Medulla oblongata (tissue), 1 donor: ENCODE measurements at regions not wholly inside any gene's neighbourhood (a gene's known extent, or its start where the extent isn't known, plus 50 kb on each side); places are given as distances from the start of the nearest gene placed in this dataset.

Experiments
- DNase-seq: peaks from one replicate; pipeline ENCODE4 v3.0.0-alpha.2; 2015; ENCODE audit errors: extremely low spot score

DNA sequence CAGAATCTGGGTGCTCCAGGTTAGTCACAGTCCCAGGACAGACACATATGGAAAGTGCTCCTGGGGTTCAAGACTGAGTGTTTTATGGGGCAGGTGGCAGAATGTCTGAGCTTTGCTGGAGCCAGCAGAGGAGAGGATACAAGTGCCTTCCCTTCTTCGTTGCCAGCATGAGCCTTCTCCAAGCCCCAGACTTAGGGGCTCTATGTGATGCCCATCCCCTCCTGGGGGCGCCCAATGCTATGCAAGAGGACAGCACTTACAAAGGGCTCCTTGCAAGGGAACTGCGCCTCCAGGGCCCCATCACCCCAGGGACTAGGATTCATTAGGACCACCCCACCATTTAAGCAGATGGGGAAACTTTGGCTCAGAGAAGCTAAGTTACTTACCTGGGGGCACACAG is 581.9 kb downstream of the BUD13 start:
- DNase-seq = no peak

DNA sequence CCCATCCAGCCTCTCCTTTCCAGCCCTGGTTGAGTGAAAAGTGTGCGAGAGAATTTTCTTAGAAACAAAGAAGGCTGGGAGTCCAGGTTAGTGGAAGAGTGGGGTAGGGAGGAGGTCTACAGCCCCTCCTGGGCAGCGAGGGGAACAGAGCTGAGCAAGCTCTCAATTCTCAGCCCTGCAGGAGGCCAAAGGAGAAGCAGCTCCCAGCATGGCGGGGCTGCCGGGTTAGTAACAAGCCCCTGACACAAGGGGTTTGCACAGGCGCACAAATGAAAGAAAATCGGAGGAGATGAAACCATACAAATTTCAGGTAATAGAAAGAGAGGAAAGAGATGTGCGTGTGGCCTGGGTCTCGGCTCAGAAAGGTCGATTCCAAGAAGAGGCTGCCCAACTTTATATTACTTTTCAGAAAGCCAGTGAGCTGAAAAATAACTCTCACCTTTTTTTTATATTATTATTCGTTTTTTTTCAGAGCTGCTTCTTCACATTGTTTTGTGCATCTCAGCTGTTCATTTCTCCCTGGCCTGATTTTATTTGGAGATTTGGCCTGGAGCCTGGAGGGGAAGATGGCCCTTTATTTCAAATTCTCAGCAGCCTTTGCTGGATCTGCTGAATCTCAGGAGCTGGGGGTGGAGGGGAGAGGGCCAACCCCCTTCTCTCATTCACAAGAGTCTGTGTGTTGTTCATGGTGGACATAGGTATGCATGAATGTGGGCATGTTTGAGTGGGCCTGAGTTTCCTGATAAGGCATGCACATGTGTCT is 583.2 kb downstream of the BUD13 start:
- no peak for DNase-seq

DNA sequence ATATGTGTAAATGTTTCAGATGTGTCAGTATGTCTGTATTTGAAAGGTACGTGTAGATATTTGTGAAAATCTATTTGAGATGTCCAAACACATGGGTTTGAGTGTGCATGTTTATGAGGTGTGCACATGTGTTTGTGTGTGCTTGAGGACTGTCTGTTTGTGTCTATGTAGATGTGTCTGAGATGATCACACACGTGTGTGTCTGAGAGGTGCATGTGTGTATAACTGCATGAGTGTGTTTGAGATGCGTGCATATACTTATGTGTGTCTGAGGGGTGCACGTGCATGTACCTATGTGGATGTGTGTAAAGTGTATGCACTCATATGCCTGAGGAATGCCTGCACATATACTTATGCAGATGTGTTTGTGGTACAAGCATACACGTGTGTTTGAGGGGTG is 584.4 kb downstream of the BUD13 start:
- DNase-seq = no peak

DNA sequence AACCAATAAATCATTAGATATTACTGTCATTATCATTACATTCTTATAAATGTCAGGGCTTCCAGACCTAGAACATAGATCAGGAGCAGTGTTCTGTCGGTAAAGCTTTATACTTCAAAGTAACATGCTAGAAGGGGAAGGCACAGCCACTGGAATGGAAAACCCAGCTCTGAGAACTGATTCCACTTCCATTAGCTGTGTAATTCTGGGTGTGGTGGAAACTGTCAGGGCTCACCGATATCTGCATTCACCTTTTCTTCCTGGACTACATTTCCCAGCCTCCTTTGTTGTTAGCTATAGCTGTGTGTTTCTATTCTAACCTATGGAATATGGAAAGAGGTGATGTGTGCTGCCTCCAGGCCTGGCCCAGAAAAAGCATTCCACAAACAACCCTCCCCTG is 585.8 kb downstream of the BUD13 start:
- no peak for DNase-seq

DNA sequence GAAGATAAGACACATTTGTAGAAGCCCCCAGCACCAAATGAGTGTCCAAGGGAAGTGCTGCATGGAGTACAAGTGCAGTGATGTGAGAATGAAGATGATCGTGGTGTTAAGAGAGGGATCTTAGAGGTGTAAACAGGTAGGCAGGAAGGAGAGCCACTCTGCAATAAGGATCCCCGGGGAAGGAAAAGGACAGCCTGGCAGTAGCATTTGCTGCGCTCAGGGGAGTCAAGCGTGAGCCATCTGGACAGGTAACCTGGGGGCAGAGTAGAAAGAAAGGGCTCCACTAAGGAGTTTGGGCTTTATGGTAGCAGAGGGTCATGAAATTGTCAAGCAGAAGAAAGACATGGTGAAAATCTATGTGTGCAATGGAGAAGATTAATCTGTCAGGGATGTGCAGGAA is 587.2 kb downstream of the BUD13 start:
- no peak for DNase-seq

DNA sequence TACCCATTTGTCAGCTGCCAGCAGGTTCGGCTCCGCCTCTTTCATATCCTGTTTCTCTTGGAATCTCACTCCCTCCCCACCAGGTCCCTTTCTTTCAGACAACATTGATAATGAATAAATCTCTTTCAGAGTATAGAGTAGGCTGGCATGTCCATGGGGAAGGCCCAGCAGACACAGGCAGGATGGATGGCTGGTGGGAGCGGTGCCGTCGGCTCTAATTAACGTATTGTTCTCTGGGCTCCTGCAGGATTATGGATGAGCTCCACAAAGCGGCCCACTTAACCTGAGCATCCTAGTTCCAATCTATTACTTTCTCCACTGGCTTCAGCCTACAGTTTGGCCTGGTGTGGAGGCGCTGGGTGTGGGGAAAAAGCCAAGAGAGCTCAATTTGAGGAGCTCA is 588.0 kb downstream of the BUD13 start:
- no peak for DNase-seq

DNA sequence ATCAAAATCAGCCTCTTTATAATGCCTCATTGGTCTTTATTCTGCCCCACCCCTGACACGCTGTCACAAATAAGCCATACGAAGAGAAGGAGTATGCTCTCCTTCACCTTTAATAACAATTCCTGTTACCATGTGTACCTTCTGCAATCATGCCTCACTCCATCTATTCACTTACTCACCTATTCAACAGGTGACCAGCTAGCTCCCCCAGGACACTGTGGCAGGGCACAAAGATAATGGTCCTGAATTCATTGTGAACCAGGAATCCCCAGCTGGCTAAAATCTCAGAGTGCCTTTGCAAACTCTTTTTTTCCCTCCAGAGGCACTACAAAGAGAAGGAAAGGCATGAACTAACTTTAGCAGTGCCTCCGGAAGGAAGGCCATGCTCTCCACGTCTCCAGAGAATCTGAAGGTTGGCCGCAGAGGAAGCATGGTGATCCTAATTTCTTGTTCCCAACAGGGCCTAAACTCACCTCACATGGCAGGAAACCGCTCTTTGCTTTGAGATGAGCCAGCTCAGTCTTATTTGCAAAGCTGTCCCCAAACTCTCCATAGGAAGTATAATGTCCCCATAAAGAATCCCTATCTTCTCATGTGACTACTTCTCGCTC is 590.3 kb downstream of the BUD13 start:
- DNase-seq = no peak

DNA sequence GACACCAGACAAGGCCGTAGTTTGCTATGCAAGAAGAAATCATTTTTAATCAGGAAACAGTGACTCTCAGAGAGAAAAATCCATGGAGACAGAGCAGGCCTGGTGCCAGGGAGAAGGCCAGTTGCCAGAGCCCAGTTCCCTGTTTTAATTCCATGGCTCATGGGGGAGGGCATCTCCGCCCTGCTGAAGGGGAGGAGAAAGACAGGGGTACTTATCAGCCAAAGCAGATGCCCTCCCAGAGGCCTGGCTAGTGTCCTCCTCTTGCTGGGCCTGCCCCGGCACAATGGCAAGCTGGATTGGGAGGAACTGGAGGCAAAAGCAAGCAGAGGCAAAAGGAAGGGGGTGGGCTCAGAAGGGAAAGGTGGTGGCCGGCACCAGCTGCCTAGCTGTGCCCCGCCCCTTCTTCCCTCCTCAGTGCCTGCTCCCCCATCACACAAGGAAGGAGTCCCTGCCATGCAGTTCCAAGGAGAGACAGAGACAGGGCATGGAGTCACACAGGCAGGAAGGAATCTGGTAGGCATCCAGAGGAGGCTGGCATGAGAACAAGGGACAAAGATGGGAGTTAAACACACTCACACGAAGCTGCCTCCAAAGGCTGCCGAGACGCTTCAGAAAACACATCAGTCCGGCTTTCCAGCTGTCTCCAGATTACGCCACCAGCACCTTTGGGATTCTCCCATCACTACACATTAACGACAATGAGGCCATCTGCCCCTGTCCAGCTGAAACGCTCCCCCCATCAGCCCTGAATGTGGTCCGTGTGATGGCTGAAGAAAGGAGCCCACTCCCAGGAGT is 591.8 kb downstream of the BUD13 start:
- DNase-seq = peak; percentile 9

DNA sequence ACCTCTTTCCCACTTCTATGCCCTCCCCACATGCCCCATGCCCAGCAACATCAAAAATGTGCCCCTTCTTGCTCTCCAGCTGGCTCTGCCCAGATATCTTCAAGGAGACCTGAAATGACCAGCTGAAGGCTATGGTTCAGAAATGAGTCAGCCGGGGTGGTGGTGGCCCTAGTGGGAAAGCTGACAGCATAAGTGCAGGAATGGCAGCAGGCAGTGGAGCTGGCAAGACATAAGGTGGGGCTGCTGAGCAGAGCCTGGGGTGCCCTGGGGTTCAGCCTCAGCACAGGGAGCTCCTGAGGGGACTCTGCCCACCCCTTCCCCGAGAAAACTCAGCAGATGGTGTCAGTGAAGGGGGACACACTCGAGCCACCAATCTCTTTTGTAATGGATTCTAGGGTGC is 593.4 kb downstream of the BUD13 start:
- DNase-seq = no peak

DNA sequence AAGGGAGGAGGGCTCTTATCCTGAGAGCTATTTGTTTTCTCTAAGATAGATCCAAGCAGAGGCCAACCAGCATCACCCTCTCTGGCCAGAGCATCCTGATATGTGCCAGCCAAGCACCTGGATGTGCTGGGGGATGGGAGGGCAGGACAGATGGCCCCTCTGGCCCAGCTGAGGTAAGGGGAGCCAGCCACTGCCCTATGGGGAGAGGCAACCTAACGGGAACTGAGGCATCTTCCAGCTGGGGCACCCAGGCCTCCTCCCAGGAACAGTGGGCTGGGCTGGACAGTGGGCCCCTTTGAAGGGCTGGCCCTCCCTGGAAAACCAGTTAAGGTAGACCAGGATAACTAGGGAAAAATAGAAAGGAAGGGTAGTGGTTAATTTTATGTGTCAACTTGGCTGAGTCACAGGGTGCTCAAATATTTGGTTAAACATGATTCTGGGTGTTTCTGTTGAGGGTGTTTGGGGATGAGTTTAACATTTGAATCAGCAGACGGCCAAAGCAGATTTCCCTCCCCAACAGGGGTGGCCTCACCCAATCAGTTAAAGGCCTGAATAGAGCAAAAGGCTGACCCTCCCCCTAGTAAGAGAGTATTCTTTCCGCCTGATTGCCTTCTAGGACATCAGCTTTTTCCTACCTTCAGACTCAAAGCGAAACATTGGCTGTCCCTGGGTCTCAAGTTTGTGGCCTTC is 595.1 kb downstream of the BUD13 start:
- no peak for DNase-seq

DNA sequence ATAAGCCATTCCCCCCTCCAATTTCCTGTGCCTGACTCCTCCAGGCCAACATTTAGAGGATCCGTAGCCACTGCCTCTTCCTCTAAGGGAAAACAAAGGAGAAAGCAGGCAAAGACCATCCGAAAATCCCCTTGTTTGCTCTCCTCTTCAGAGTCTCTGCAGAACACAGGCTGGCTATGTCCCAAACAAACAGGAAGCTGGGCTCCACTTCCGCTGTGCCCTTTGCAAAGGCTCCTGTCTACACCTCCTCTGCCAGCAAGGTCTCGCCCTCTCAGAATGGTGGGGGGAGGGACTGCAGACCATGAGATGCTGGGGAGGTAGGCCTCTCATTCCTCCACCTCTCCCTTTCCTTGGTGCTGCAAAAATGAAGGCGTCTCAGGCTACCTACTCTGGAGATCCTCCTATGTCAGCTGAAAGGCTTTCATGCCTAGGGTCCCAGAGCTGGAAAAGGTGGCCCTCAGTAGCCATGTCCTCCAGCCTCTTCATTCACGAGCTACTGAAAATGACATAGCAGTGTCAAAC is 596.2 kb downstream of the BUD13 start:
- DNase-seq = no peak

DNA sequence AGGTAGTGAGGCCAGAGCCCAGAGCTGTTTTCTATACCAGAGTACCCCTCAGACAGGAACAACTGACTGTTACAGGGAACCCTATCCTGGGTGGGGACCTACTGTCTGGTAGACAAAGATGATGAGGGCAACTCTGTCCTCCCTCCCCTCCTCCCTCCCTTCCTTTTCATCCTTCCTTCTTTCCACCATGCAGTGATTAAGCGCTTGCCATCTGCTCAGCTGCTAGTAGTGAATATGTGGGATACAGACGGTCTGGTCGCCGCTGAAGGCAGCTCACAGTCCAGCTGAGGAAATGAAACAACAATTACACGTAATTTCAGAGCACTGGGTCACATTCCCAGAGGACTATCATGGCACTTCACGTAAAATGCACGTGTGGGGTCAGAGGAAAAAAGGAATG is 597.1 kb downstream of the BUD13 start:
- no peak for DNase-seq

DNA sequence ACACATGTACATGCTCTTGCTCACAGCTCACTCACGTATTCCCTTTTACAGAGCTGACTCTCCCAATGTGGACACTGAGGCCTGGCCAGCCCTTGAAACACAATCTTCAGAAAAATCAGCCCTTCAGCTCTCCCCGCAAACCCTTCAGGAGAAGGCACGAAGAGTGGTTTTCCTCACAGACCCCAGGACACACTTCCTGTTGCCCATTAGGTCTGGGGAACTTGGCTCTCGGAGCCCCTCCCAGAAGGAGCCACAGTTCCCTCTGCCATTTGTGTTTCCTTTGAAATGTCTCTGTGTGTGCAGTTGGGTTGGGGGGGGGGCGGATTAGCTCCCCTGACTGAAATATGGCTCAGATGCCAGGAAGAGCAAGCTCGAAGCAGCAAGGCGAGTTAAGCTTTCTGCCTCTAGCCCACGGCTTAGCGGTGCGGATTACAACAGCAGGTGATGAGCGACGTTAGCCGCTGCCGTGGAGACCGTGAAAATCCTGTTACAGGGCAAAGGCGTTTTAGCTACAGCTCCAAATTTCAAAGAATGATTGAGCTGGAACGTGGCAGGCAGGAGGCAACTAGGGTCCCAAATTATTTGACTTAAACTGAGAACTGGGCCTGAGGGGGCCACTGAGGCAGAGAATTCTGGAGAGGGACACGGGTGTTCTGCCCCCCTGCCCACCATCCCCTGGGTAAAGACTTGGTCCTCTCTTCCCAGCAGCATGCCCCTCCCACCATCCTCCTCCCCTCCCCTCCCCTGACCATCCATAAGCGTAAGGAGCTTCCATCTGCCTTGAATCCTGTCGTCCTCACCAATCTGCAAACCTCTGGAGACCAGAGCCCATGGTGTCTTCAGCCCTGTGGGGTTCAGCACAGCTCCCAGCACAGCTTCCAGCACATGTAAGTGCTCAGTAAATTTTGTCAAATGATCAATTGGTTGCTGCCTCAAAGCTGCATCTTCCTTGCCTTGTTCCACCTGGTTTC is 598.6 kb downstream of the BUD13 start:
- no peak for DNase-seq

DNA sequence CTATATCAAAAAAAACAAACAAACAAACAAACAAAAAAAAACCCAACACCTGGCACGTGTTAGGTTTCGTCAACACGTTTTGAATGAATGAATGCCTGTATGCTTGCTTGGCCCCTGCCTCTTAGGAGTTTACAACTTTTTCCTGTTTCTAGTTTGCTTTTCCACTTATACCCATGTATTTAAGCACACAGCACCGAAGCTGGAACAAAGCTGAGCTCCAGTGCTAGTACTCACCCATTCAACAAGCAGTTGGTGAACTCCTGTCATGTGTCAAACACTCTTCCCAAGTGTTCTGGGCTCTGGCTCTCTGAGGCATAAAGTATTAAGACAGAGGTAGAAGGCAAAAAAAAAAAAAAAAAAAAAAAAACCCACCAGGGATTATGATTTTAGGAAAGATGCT is 599.3 kb downstream of the BUD13 start:
- DNase-seq = no peak

DNA sequence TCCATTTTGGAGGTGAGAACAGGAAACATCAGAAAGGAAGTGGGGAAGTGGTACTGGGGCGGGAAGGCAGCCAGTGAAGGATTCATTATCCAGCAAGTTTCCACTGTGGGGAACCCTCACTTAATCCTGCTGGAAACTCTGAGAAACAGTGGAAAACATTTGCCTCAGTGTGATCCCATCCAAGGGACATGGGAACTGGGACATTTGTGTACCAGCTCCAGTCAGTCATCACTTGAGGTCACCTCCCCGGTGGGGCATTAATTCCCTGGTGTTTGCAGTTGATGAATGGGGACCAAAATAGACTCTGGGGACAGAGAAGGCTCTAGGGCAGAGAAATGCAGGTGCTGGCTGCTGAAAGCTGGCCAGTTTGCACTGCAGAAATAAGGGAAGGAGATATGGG is 599.9 kb downstream of the BUD13 start:
- DNase-seq = no peak

DNA sequence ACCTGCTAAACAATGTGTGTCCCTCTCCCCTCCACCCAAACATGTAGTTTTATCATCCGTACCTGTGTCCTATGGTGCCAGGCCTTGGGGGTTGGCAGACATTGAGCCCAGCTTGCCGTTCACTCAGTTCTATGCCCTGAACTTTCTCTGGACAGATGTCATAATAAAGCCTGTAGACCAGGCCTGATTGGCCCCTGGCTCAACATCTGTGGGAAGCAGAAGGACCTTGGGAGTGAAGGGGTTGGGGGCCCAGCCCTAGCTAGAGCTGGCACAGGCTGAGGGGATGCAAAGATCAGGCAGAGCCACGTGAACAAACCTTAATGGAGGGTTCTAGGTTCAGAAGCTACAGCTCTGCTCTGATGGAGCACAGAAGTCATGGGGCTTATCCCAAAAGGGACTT is 600.6 kb downstream of the BUD13 start:
- DNase-seq = no peak

DNA sequence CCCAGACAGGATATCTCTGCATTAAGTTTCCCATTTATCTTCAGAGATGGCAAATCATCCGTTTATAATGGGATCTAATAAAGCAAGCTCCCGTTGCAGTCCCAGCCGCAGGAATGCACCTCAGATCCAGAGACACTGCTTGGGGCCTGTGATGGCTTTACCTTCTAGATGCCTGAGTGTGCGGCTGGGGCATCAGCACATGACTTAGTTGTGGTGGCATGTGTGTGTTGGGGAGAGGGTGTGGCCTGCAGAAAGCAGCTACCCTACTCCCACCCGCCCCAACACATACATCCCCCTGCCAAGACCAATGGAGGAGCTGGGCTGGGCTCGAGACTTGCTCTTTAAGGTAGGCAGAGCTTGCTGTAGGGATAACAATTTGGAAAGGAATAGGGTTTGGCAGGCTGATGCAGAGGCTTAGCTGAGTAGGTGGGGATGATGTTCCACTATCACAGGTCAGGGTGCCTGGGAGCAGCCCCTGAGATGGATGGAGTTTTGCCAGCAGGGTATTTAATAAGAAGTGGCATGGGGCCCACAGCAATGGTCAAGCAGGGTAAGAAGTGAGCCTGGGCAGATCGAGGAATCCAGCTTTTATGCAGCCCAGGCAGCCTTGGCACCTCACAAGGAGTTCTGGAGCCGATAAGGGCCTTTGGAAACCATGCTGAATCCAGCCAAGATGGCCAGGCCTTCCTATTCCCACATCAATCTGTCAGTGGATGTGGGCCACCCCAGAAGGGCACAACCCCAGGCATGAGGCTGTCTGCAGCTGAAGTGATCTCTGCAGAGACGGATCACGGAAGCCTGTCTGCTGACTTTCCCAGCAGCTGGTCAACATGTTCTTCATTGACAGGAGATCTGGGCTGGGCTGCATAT is 601.3 kb downstream of the BUD13 start:
- DNase-seq = no peak

DNA sequence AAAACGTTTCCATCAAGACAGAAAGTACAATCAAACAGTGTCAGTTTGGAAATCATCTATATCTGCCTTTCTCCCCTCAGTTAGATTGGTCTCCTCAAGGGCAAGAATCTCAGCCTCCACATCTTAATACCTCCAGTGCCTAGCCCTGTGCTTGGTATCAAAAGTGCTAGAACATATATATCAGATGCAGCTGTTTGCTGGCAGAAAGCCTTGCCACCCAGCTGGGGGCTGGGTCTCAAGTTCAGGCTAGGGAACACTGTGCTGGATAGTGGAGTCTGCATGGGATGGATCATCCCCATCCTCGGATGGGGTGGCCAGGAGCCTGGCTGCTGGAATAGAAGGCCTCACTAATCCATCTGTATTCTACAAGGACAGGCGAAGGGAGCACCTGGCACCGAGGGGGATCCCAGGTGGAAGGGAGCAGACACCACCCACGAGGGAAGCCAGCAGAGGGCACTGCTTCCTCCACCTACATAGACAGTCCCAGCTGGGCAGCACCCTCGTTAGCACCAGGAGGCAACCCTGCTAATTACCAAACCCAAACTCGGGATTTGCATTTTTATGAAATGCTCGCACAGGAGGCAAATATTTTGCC is 602.2 kb downstream of the BUD13 start:
- no peak for DNase-seq

DNA sequence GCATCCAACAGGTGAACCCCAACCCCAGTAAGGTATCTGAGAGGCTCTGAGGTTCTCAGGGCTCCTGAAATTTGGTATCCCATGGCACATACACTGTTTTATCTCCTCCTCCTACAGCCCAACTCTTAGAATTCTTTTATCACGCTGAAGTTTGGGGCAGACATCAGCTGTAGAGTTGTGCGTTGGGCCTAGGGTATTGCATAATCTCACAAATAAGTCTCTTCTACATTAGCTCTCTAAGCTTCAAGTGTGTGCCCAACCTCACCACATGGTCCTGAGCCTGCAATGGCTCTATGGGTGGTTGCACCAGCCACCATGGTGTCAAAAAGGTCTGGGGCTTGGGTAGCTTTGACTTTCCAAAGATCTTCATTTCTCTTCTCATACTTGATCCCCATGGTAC is 603.0 kb downstream of the BUD13 start:
- DNase-seq = no peak

DNA sequence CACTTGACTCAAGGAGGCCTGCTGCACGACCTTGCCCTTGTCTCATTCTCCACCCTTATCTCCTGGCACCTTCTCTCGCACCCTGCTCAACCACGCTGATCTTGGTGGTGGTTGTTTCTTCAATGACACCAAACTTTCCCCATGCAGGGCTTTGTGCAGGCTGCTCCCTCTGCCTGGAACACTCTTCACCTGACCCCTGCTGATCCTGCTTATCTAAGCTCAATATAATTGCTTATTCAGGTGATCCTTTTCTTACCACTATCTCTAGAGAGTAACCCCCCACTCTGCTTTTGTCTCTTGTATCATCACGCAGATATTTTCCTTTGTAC is 604.4 kb downstream of the BUD13 start:
- DNase-seq = no peak
